B cell (primary cell): ENCODE measurements at regions not wholly inside any gene's neighbourhood (a gene's known extent, or its start where the extent isn't known, plus 50 kb on each side); places are given as distances from the start of the nearest gene placed in this dataset.

Experiments used
- ATAC-seq: fragments of 200-7000 bp; cut with Tn5 transposase; one replicate; pipeline ENCODE4 v1.10.0; 2021; ENCODE audit warnings: low read depth, mild to moderate bottlenecking, moderate number of reproducible peaks, moderate library complexity
- CTCF ChIA-PET: fragments of 350-600 bp; sonication (Branson Sonifier 250); formaldehyde crosslinking; loops from one replicate; lab custom pipeline; 2021; ENCODE audit warnings: antibody characterized with exemption, inconsistent platforms; lab: Charles Lee
- POLR2A ChIA-PET: fragments of 350-600 bp; sonication (Branson Sonifier 250); formaldehyde crosslinking; loops from one replicate; lab custom pipeline; 2021; ENCODE audit warnings: antibody characterized with exemption; lab: Charles Lee
- DNase-seq: peaks from one replicate; pipeline ENCODE4 v3.0.0; 2013
- H2AFZ ChIP-seq: 2 replicates; pipeline ENCODE4 v1.6.1; 2012; ENCODE audit warnings: mild to moderate bottlenecking, low read depth, low read length; ENCODE audit not compliant: insufficient read depth, poor library complexity, severe bottlenecking
- H3K27ac ChIP-seq, 2 donors: 1 replicate in 1 of 2; 2 replicates in 1 of 2; pipeline ENCODE4 v1.5.1; 2012 to 2013; ENCODE audit warnings: low read length in 2 of 2, mild to moderate bottlenecking in 2 of 2, moderate library complexity in 1 of 2
- H3K27me3 ChIP-seq, 4 experiments: fragments of 200-600 bp in 1 of 4; sonication (generic) in 1 of 4; replicated peaks in 1 of 4; 1 replicate in 2 of 4; 2 replicates in 2 of 4; pipeline versions ENCODE4 v1.6.1 to v1.7.0; 2013 to 2016; ENCODE audit warnings: low read length in 3 of 4, mild to moderate bottlenecking in 2 of 4, mixed read lengths in 1 of 4, moderate library complexity in 1 of 4; ENCODE audit not compliant: insufficient read depth in 4 of 4, control insufficient read depth in 3 of 4; ENCODE audit errors: control extremely low read depth in 1 of 4
- H3K36me3 ChIP-seq, 2 experiments: replicated peaks in 1 of 2; 1 replicate in 1 of 2; 2 replicates in 1 of 2; pipeline versions ENCODE4 v1.6.1 to v1.7.1; 2013; ENCODE audit warnings: low read length in 1 of 2; ENCODE audit not compliant: insufficient read depth in 2 of 2, control insufficient read depth in 1 of 2; ENCODE audit errors: control extremely low read depth in 1 of 2, extremely low read depth in 1 of 2
- H3K4me1 ChIP-seq, 2 donors: fragments of 200-600 bp in 1 of 2; sonication (generic) in 1 of 2; 1 replicate in 1 of 2; 2 replicates in 1 of 2; pipeline versions ENCODE4 v1.5.1 to v1.6.1; 2013 to 2017; ENCODE audit warnings: low read length in 2 of 2; ENCODE audit not compliant: control insufficient read depth in 2 of 2, insufficient read depth in 2 of 2
- H3K4me2 ChIP-seq: replicated peaks from 2 replicates; pipeline ENCODE3; 2012; ENCODE audit warnings: mild to moderate bottlenecking, low read depth, low read length; ENCODE audit not compliant: poor library complexity, severe bottlenecking
- H3K4me3 ChIP-seq, 5 experiments: fragments of 200-600 bp in 1 of 5; sonication (generic) in 1 of 5; 1 replicate in 3 of 5; 2 replicates in 2 of 5; pipeline versions ENCODE4 v1.5.1 to v1.7.0; 2011 to 2016; ENCODE audit warnings: low read length in 4 of 5, mild to moderate bottlenecking in 4 of 5, low read depth in 2 of 5, control low read depth in 1 of 5, moderate library complexity in 1 of 5; ENCODE audit not compliant: insufficient read depth in 1 of 5; ENCODE audit errors: control extremely low read depth in 1 of 5, extremely low read depth in 1 of 5
- H3K79me2 ChIP-seq: fragments of 200-600 bp; sonication (generic); one replicate; pipeline ENCODE4 v1.6.0; 2016; ENCODE audit warnings: low read length; ENCODE audit not compliant: control insufficient read depth, insufficient read depth
- H3K9ac ChIP-seq: fragments of 200-600 bp; sonication (generic); 2 replicates; pipeline ENCODE4 v1.6.1; 2017; ENCODE audit warnings: mild to moderate bottlenecking, low read length, moderate library complexity
- H3K9me3 ChIP-seq, 3 donors: one replicate each; pipeline versions ENCODE4 v1.6.1 to v1.7.1; 2013; ENCODE audit warnings: low read length in 2 of 3; ENCODE audit not compliant: control insufficient read depth in 2 of 3, insufficient read depth in 1 of 3; ENCODE audit errors: control extremely low read depth in 1 of 3
- H4K20me1 ChIP-seq: 2 replicates; pipeline ENCODE4 v1.6.0; 2012; ENCODE audit warnings: mild to moderate bottlenecking, low read length; ENCODE audit not compliant: insufficient read depth, control insufficient read depth, poor library complexity, severe bottlenecking
- H3K27ac Mint-ChIP-seq: one replicate; pipeline ENCODE4 v1.8.0; 2021; ENCODE audit warnings: mixed read lengths
- H3K27me3 Mint-ChIP-seq: one replicate; pipeline ENCODE4 v1.8.0; 2021; ENCODE audit warnings: mixed read lengths
- H3K4me1 Mint-ChIP-seq: one replicate; pipeline ENCODE4 v1.8.0; 2021; ENCODE audit warnings: mixed read lengths
- H3K4me3 Mint-ChIP-seq: one replicate; pipeline ENCODE4 v1.8.0; 2021; ENCODE audit warnings: mixed read lengths
- H3K9me3 Mint-ChIP-seq: one replicate; pipeline ENCODE4 v1.8.0; 2022; ENCODE audit warnings: mixed read lengths; ENCODE audit not compliant: insufficient read depth
- EZH2 ChIP-seq: IDR thresholded peaks from 2 replicates; pipeline ENCODE4 v1.6.1; 2012; ENCODE audit warnings: borderline replicate concordance, low read depth, mild to moderate bottlenecking, moderate library complexity, low read length; ENCODE audit not compliant: insufficient read depth, poor library complexity, severe bottlenecking
- WGBS: methylation state at CpG from one replicate; pipeline ENCODE4 v1.1.5; 2013; ENCODE audit warnings: missing lambda C conversion rate; ENCODE audit not compliant: insufficient coverage; 5-methylcytosine and 5-hydroxymethylcytosine counted together
- intact Hi-C: fragments of 100-400 bp; cut with micrococcal nuclease; formaldehyde crosslinking; loops from one replicate; pipeline ENCODE4 v1.10.0; 2022
- TF ChIP-seq, protein P1 (sequence below): fragments of 200-600 bp; IDR thresholded peaks from one replicate; pipeline ENCODE4 v1.8.0; 2022; ENCODE audit warnings: antibody characterized with exemption, mild to moderate bottlenecking

DNA sequence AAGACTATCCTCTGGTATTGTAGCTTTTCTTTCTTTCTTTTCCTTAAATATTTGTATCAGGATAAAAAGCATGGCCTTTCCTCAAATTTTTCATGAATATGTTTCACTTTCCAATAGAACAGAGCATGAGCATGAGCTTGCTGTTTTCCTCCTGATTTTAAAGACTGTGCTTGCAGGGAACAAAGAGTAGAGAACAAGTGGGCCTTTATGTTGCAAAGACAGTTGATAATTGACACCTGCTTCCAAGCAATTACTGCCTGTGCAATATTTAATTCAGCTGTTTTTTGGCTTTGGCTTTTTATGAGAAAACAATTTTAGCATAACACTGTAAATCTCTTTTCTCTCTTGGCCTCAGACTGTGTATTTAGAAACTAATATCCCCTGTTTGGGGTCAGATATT, 263.6 kb upstream of the AZI2 start:
- H3K9me3 ChIP-seq = no peaks in the 10 kb centered on the region
- no peak overlapping the region for H3K27ac ChIP-seq
- Mint-ChIP-seq H3K4me1 (no peaks in the 10 kb centered on the region), H3K9me3 (no peaks in the 10 kb centered on the region), H3K27me3 (no peaks in the 10 kb centered on the region), H3K4me3 (no peak overlapping the region), H3K27ac (no peak overlapping the region)
- H3K4me3 ChIP-seq = no peak overlapping the region
- ATAC-seq = no peak
- H3K79me2 ChIP-seq = no peaks in the 10 kb centered on the region
- no peaks in the 10 kb centered on the region for H3K27me3 ChIP-seq
- intact Hi-C loops = no loop called here
- ChIA-PET CTCF (no interaction called here), POLR2A (no interaction called here)
- H2AFZ ChIP-seq = no peak overlapping the region
- no peaks in the 10 kb centered on the region for H3K36me3 ChIP-seq
- DNase-seq = no peak
- H3K4me2 ChIP-seq = no peak overlapping the region
- no peaks in the 10 kb centered on the region for H4K20me1 ChIP-seq
- H3K4me1 ChIP-seq = no peaks in the 10 kb centered on the region
- H3K9ac ChIP-seq = no peak overlapping the region
- TF ChIP-seq EZH2 = no peak
- TF ChIP-seq, protein P1, sequence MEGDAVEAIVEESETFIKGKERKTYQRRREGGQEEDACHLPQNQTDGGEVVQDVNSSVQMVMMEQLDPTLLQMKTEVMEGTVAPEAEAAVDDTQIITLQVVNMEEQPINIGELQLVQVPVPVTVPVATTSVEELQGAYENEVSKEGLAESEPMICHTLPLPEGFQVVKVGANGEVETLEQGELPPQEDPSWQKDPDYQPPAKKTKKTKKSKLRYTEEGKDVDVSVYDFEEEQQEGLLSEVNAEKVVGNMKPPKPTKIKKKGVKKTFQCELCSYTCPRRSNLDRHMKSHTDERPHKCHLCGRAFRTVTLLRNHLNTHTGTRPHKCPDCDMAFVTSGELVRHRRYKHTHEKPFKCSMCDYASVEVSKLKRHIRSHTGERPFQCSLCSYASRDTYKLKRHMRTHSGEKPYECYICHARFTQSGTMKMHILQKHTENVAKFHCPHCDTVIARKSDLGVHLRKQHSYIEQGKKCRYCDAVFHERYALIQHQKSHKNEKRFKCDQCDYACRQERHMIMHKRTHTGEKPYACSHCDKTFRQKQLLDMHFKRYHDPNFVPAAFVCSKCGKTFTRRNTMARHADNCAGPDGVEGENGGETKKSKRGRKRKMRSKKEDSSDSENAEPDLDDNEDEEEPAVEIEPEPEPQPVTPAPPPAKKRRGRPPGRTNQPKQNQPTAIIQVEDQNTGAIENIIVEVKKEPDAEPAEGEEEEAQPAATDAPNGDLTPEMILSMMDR = no peak

DNA sequence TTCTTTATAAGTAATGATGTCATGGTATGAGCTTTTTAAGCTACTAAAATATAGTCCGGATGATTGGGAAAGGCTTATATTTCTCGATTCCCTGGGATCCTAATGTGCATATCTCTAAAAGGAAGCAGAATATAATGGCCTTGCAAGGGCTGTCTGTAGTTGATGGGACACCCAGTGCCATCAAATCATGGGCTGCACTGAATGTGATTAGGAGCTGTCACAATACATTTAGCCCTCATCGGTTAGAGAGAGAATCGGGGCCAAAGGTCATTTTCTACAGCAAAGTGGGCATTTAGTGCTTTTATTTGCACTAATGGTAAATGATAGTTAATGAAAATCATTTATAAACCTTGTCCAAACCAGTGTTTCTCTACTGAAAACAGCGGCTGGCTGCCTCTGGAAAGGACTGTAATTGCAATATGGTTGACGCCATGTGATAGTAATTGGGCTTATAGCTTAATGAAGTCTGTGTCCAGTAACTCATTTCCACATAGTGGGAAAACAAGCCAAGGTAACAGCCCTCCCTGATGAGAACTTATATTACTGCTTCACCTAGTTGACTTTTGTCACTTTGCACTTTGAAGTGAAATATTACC, 265.0 kb upstream of the AZI2 start:
- no peak overlapping the region for H3K27ac Mint-ChIP-seq
- WGBS = no CpG with 5 or more reads among the region's 6 CpGs
- Histone ChIP-seq H3K4me1 (no peaks in the 10 kb centered on the region), H3K36me3 (no peaks in the 10 kb centered on the region), H3K27me3 (no peaks in the 10 kb centered on the region), H2AFZ (no peak overlapping the region), H3K27ac (no peak overlapping the region), H3K9ac (no peak overlapping the region), H4K20me1 (no peaks in the 10 kb centered on the region), H3K79me2 (no peaks in the 10 kb centered on the region), H3K4me2 (no peak overlapping the region), H3K4me3 (no peak overlapping the region), H3K9me3 (no peaks in the 10 kb centered on the region)
- DNase-seq = no peak
- no peaks in the 10 kb centered on the region for H3K9me3 Mint-ChIP-seq
- no peak overlapping the region for H3K4me3 Mint-ChIP-seq
- CTCF ChIA-PET = no interaction called here
- intact Hi-C loops = no loop called here
- POLR2A ChIA-PET = no interaction called here
- ATAC-seq = no peak
- H3K27me3 Mint-ChIP-seq = no peaks in the 10 kb centered on the region
- TF ChIP-seq, protein P1 = no peak
- TF ChIP-seq EZH2 = no peak
- no peaks in the 10 kb centered on the region for H3K4me1 Mint-ChIP-seq
